ENCODE measurements at regions not wholly inside any gene's neighbourhood (a gene's known extent, or its start where the extent isn't known, plus 50 kb on each side); places are given as distances from the start of the nearest gene placed in this dataset.

DNA sequence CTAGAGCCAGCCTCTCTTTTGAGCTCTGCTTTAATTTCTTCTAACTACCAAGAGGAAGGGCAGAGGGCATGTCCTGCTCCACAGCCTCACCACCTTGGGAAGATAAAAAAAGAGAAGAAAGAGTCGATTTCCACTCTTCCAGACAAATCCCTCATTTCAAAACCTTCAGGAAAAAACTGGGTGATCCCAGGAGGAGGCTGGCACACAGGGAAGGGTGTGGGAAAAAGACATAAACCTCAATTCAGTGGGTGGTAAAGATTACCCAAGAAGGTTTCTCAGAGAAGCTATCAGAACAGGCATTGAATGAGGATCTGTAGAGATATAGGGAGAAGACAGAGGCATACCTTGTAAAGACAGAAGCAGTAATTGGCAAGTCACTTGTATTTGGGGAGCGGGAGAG is 79.9 kb upstream of the CRHR1 start:
- H4K91ac ChIP-seq (ENCODE audit: insufficient read depth, low read depth, low read length), result no peak overlapping the region
- no peak overlapping the region for H2BK15ac ChIP-seq (ENCODE audit: low read depth, low read length)
- H2BK120ac ChIP-seq (ENCODE audit: low read depth, low read length), result no peak overlapping the region
- dilution Hi-C loops (cut with HindIII; ENCODE audit: low sequenced_read_pairs, unreplicated experiment) (no loop called here), intact Hi-C loops (cut with micrococcal nuclease) (no loop called here), in situ Hi-C loops (cut with MboI; ENCODE audit: low sequenced_read_pairs) (no loop called here)
- H3K18ac ChIP-seq (ENCODE audit: low read depth, low read length), result no peak overlapping the region
- no peaks in the 10 kb centered on the region for H3K79me1 ChIP-seq (ENCODE audit: low read depth in 1 of 2, low read length in 2 of 2)
- H3K4me3 ChIP-seq (ENCODE audit: insufficient read depth, low read depth, low read length), result no peak overlapping the region
- H3K4me2 ChIP-seq (ENCODE audit: low read depth, low read length), result no peak overlapping the region
- no peak overlapping the region for H2AFZ ChIP-seq (replicated peaks; ENCODE audit: low read length, poor library complexity)
- no peak overlapping the region for H2AK5ac ChIP-seq (ENCODE audit: low read depth, low read length)
- no peak overlapping the region for H3K14ac ChIP-seq (replicated peaks; ENCODE audit: low read depth, low read length)
- no peak overlapping the region for H2BK20ac ChIP-seq (ENCODE audit: low read depth, low read length)
- H3K9me1 ChIP-seq (ENCODE audit: insufficient read depth, low read length), result no peaks in the 10 kb centered on the region
- WGBS, 2 experiments (ENCODE audit: extremely low coverage in 2 of 2, insufficient read length in 1 of 2), result 100% methylated on average over 1 of the region's 2 CpGs; no CpG with 5 or more reads in 1 of the 2 experiments
- no peak for DNase-seq
- no peaks in the 10 kb centered on the region for H3K9me3 ChIP-seq (ENCODE audit: control insufficient read depth, insufficient read depth, low read length)
- no peaks in the 10 kb centered on the region for H4K20me1 ChIP-seq (ENCODE audit: insufficient read depth, low read length)
- peaks cover 4% of the 10 kb centered on the region for H3K27me3 ChIP-seq (ENCODE audit: control insufficient read depth, insufficient read depth, low read length)
- no peak overlapping the region for H3K27ac ChIP-seq (ENCODE audit: insufficient read depth, low read length)
- no peak overlapping the region for H2BK5ac ChIP-seq (ENCODE audit: low read depth, low read length, poor library complexity, severe bottlenecking)
- H3K4me1 ChIP-seq (ENCODE audit: control insufficient read depth, insufficient read depth, low read length), result no peaks in the 10 kb centered on the region
- CTCF ChIA-PET, result no interaction called here
- H3K56ac ChIP-seq (ENCODE audit: extremely low read depth, insufficient read depth, low read length), result no peak overlapping the region
- POLR2A ChIA-PET (ENCODE audit: unreplicated experiment), result no interaction called here
- H3K36me3 ChIP-seq (ENCODE audit: control insufficient read depth, insufficient read depth, low read length), result no peaks in the 10 kb centered on the region
- no peak overlapping the region for H2AK9ac ChIP-seq (replicated peaks; ENCODE audit: low read depth, low read length, poor library complexity)
- TF ChIP-seq CHD1 (IDR thresholded peaks at IDR 0.05; ENCODE audit: low read depth, low read length) (no peak), MXI1 (IDR thresholded peaks at IDR 0.05; ENCODE audit: borderline replicate concordance, low read depth, low read length) (no peak), MAFK (IDR thresholded peaks at IDR 0.05; ENCODE audit: low read depth, low read length) (no peak), BHLHE40 (IDR thresholded peaks at IDR 0.05; ENCODE audit: low read depth, low read length) (no peak), RAD21 (IDR thresholded peaks at IDR 0.05; ENCODE audit: low read length) (no peak), MAZ (IDR thresholded peaks at IDR 0.05; ENCODE audit: borderline replicate concordance, low read depth, low read length) (no peak), POLR2A (IDR thresholded peaks at IDR 0.05; ENCODE audit: low read depth, low read length) (no peak), RCOR1 (IDR thresholded peaks at IDR 0.05; ENCODE audit: insufficient replicate concordance, low read length) (no peak), RFX5 (IDR thresholded peaks at IDR 0.05; ENCODE audit: low read depth, low read length) (no peak), FOS (IDR thresholded peaks at IDR 0.05; ENCODE audit: low read depth, low read length) (no peak), NFE2L2 (IDR thresholded peaks at IDR 0.05; ENCODE audit: low read depth, low read length) (no peak), CEBPB (IDR thresholded peaks at IDR 0.05; ENCODE audit: low read depth, low read length) (no peak)
- TF ChIP-seq, protein P1, sequence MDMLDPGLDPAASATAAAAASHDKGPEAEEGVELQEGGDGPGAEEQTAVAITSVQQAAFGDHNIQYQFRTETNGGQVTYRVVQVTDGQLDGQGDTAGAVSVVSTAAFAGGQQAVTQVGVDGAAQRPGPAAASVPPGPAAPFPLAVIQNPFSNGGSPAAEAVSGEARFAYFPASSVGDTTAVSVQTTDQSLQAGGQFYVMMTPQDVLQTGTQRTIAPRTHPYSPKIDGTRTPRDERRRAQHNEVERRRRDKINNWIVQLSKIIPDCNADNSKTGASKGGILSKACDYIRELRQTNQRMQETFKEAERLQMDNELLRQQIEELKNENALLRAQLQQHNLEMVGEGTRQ (IDR thresholded peaks at IDR 0.05; ENCODE audit: low read depth, low read length), result no peak
- TF ChIP-seq, protein P2, sequence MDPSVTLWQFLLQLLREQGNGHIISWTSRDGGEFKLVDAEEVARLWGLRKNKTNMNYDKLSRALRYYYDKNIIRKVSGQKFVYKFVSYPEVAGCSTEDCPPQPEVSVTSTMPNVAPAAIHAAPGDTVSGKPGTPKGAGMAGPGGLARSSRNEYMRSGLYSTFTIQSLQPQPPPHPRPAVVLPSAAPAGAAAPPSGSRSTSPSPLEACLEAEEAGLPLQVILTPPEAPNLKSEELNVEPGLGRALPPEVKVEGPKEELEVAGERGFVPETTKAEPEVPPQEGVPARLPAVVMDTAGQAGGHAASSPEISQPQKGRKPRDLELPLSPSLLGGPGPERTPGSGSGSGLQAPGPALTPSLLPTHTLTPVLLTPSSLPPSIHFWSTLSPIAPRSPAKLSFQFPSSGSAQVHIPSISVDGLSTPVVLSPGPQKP (IDR thresholded peaks at IDR 0.05; ENCODE audit: borderline replicate concordance, low read depth, low read length), result no peak
- TF ChIP-seq, protein P3, sequence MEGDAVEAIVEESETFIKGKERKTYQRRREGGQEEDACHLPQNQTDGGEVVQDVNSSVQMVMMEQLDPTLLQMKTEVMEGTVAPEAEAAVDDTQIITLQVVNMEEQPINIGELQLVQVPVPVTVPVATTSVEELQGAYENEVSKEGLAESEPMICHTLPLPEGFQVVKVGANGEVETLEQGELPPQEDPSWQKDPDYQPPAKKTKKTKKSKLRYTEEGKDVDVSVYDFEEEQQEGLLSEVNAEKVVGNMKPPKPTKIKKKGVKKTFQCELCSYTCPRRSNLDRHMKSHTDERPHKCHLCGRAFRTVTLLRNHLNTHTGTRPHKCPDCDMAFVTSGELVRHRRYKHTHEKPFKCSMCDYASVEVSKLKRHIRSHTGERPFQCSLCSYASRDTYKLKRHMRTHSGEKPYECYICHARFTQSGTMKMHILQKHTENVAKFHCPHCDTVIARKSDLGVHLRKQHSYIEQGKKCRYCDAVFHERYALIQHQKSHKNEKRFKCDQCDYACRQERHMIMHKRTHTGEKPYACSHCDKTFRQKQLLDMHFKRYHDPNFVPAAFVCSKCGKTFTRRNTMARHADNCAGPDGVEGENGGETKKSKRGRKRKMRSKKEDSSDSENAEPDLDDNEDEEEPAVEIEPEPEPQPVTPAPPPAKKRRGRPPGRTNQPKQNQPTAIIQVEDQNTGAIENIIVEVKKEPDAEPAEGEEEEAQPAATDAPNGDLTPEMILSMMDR (conservative IDR thresholded peaks at IDR 0.05; ENCODE audit: low read depth, low read length), result no peak
- H3K4ac ChIP-seq (ENCODE audit: low read depth, low read length), result no peak overlapping the region
- no peak overlapping the region for H3K23ac ChIP-seq (ENCODE audit: low read depth, low read length)
- H3K9ac ChIP-seq (ENCODE audit: low read depth, low read length), result no peak overlapping the region
- ATAC-seq (ENCODE audit: low read depth), result no peak
- H4K8ac ChIP-seq (ENCODE audit: low read depth in 2 of 2, low read length in 2 of 2), result no peak overlapping the region
- BruUV-seq (replicated peaks), result no TSS peak
- no peak overlapping the region for H4K5ac ChIP-seq (ENCODE audit: low read depth, low read length)
